ENCODE measurements at regions not wholly inside any gene's neighbourhood (a gene's known extent, or its start where the extent isn't known, plus 50 kb on each side); places are given as distances from the start of the nearest gene placed in this dataset.

GRCh38 chr6:142566628-142567396 lies 265.0 kb downstream of the ADGRG6 start:
- no peak for TF ChIP-seq E2F1 (CRISPR knock-in tag; IDR thresholded peaks at IDR 0.05)
- TF ChIP-seq CTCF (IDR thresholded peaks at IDR 0.05) = peak; percentile 82
- no peak for TF ChIP-seq ZNF423 (CRISPR knock-in tag; IDR thresholded peaks at IDR 0.05)
- no peak for TF ChIP-seq MAX (CRISPR knock-in tag; IDR thresholded peaks at IDR 0.05)
- TF ChIP-seq NFYB (CRISPR knock-in tag; conservative IDR thresholded peaks at IDR 0.05; ENCODE audit: low read depth) = no peak
- TF ChIP-seq NR1H2 (CRISPR knock-in tag; IDR thresholded peaks at IDR 0.05) = no peak
- no peak for TF ChIP-seq USF1 (CRISPR knock-in tag; IDR thresholded peaks at IDR 0.05)
- no peak for TF ChIP-seq ZMAT4 (CRISPR knock-in tag; IDR thresholded peaks at IDR 0.05)
- TF ChIP-seq ETV6 (CRISPR knock-in tag; IDR thresholded peaks at IDR 0.05) = no peak
- TF ChIP-seq USF2 (CRISPR knock-in tag; IDR thresholded peaks at IDR 0.05) = no peak
- TF ChIP-seq CREM (CRISPR knock-in tag; IDR thresholded peaks at IDR 0.05) = no peak
- no peak for TF ChIP-seq PREB (CRISPR knock-in tag; IDR thresholded peaks at IDR 0.05; ENCODE audit: borderline replicate concordance)
- no peak for TF ChIP-seq NR2C2 (CRISPR knock-in tag; IDR thresholded peaks at IDR 0.05)
- TF ChIP-seq CBFB (CRISPR knock-in tag; IDR thresholded peaks at IDR 0.05; ENCODE audit: low read depth) = no peak

Measured in WTC11 (cell line).